Lower leg skin (tissue), 3 donors: ENCODE measurements at regions not wholly inside any gene's neighbourhood (a gene's known extent, or its start where the extent isn't known, plus 50 kb on each side); places are given as distances from the start of the nearest gene placed in this dataset.

Source experiments
- CTCF ChIP-seq, 3 donors: fragments of 450-650 bp; IDR thresholded peaks; one replicate each; pipeline ENCODE4 v1.5.1; 2016; ENCODE audit warnings: antibody characterized with exemption in 3 of 3, mild to moderate bottlenecking in 3 of 3, moderate library complexity in 2 of 3
- POLR2A ChIP-seq, 2 donors: fragments of 450-650 bp; IDR thresholded peaks; one replicate each; pipeline ENCODE4 v1.6.1; 2016 to 2017; ENCODE audit warnings: antibody characterized with exemption in 2 of 2, mild to moderate bottlenecking in 1 of 2, moderate library complexity in 1 of 2

DNA sequence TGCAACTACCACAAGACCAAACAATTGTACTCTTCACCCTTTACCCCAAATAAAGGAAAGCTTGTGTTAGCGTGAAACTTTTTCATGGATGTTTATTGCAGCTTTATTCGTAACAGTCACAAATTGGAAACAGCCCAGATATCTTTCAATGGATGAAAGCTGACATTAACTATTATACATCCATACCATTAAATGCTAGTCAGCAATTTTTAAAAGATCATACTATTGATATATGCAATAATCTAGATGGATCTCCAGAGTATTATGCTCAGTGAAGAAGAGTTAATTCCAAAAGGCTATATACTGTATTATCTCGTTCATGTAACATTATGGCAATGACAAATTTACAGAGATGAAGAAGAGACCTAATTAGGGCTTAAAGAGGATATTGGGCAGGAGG lies 1491.2 kb upstream of the CDH8 start:
- TF ChIP-seq CTCF (IDR thresholded peaks at IDR 0.05) = no peak
- no peak for TF ChIP-seq POLR2A (IDR thresholded peaks at IDR 0.05)
